ENCODE measurements at regions not wholly inside any gene's neighbourhood (a gene's known extent, or its start where the extent isn't known, plus 50 kb on each side); places are given as distances from the start of the nearest gene placed in this dataset.

GRCh38 chr17:69605571-69605970, 191.1 kb downstream of the MAP2K6 start:
- TF ChIP-seq CTCF (IDR thresholded peaks at IDR 0.05 in 8 of 11, conservative IDR thresholded peaks at IDR 0.05 in 3 of 11): no peak
- TF ChIP-seq POLR2A (IDR thresholded peaks at IDR 0.05): no peak
